Activated T-cell treated with anti-CD3 and anti-CD28 coated beads, Interleukin-2, amount 50 U/mL, for 24 hours (primary cell): ENCODE measurements at regions not wholly inside any gene's neighbourhood (a gene's known extent, or its start where the extent isn't known, plus 50 kb on each side); places are given as distances from the start of the nearest gene placed in this dataset.
"Not testable (repeated sequence)": the region's sequence is repeated elsewhere in the genome, so short reads cannot be mapped to it uniquely, and the experiment has no call there.

Source experiments
- DNase-seq: peaks from one replicate; pipeline ENCODE4 v3.0.0-alpha.2; 2020
- H3K27ac Mint-ChIP-seq: 2 replicates; pipeline ENCODE4 v1.8.0; 2020; ENCODE audit warnings: mild to moderate bottlenecking, mixed read lengths
- H3K27me3 Mint-ChIP-seq: 2 replicates; pipeline ENCODE4 v1.8.0; 2020; ENCODE audit warnings: mixed read lengths
- H3K36me3 Mint-ChIP-seq: 2 replicates; pipeline ENCODE4 v1.8.0; 2020; ENCODE audit warnings: low read depth, mixed read lengths
- H3K4me1 Mint-ChIP-seq: 2 replicates; pipeline ENCODE4 v1.8.0; 2020; ENCODE audit warnings: low read depth, mixed read lengths
- H3K4me3 Mint-ChIP-seq: 2 replicates; pipeline ENCODE4 v1.8.0; 2020; ENCODE audit warnings: mild to moderate bottlenecking, moderate library complexity, mixed read lengths
- H3K9me3 Mint-ChIP-seq: 2 replicates; pipeline ENCODE4 v1.8.0; 2020; ENCODE audit warnings: mixed read lengths

DNA sequence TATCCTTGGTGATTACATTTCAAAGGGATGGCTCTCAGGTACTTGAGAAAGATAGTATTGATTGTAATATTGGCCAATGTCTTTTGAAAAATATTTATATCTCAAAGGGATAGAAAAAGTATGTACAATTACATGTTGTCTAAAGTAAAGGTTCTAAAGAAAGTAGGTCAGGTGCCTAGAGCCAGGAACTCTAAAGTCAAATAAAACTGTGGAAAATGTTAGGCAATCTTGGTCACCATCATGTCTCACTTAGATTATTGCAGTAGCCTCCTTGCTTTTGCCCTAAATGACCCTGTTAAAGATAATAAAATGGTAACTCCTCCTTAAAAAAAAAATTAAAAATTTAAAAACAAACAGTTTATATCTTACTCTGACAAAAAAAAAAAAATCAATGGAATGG is 198.5 kb upstream of the ARPP21 start:
- no peaks in the 10 kb centered on the region for H3K36me3 Mint-ChIP-seq
- no peak overlapping the region for H3K4me3 Mint-ChIP-seq
- H3K9me3 Mint-ChIP-seq: no peaks in the 10 kb centered on the region
- no peaks in the 10 kb centered on the region for H3K27me3 Mint-ChIP-seq
- no peaks in the 10 kb centered on the region for H3K4me1 Mint-ChIP-seq
- no peak overlapping the region for H3K27ac Mint-ChIP-seq
- DNase-seq: no peak

- H3K4me3 Mint-ChIP-seq: no peak overlapping the region
- DNase-seq: no peak
- H3K36me3 Mint-ChIP-seq: no peaks in the 10 kb centered on the region
- peaks cover 3% of the 10 kb centered on the region for H3K9me3 Mint-ChIP-seq
- H3K4me1 Mint-ChIP-seq: no peaks in the 10 kb centered on the region
- H3K27me3 Mint-ChIP-seq: no peaks in the 10 kb centered on the region
- no peak overlapping the region for H3K27ac Mint-ChIP-seq
Observed at GRCh38 chr3:35446896-35447295, 192.4 kb upstream of the ARPP21 start.

DNA sequence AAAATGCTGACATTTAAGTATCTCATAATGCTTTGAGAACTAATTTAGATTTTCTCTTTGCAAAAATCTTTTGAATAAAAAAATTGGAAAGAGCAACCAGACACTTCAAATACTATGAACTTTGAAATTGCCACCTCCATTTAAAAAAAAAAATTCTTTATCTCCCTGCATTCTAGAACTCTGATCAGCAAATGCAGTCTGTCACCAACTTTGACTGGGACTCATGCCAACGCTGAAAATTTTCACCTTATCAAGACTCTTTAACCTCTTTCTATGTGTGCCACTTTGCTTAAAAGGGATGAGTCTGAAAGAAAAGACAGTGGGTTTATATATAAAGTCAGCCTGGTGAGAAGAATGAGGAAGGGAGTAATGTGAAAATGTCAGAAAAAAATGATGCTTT is 191.2 kb upstream of the ARPP21 start:
- no peaks in the 10 kb centered on the region for H3K36me3 Mint-ChIP-seq
- no peaks in the 10 kb centered on the region for H3K27me3 Mint-ChIP-seq
- no peak for DNase-seq
- no peak overlapping the region for H3K4me3 Mint-ChIP-seq
- no peak overlapping the region for H3K27ac Mint-ChIP-seq
- peaks cover 3% of the 10 kb centered on the region for H3K9me3 Mint-ChIP-seq
- H3K4me1 Mint-ChIP-seq: no peaks in the 10 kb centered on the region

GRCh38 chr3:35448681-35449080 is 190.6 kb upstream of the ARPP21 start:
- DNase-seq: no peak
- H3K27ac Mint-ChIP-seq: no peak overlapping the region
- no peaks in the 10 kb centered on the region for H3K4me1 Mint-ChIP-seq
- no peaks in the 10 kb centered on the region for H3K36me3 Mint-ChIP-seq
- no peaks in the 10 kb centered on the region for H3K27me3 Mint-ChIP-seq
- H3K9me3 Mint-ChIP-seq: peaks cover 6% of the 10 kb centered on the region
- no peak overlapping the region for H3K4me3 Mint-ChIP-seq

DNA sequence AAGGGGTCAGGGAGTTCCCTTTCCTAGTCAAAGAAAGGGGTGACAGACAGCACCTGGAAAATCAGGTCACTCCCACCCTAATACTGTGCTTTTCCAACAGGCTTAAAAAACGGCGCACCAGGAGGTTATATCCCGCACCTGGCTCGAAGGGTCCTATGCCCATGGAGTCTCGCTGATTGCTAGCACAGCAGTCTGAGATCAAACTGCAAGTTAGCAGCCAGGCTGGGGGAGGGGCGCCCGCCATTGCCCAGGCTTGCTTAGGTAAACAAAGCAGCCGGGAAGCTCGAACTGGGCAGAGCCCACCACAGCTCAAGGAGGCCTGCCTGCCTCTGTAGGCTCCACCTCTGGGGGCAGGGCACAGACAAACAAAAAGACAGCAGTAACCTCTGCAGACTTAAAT is 184.5 kb upstream of the ARPP21 start:
- not testable (repeated sequence) for H3K36me3 Mint-ChIP-seq, H3K9me3 Mint-ChIP-seq, H3K4me1 Mint-ChIP-seq, DNase-seq, H3K27me3 Mint-ChIP-seq, H3K4me3 Mint-ChIP-seq, H3K27ac Mint-ChIP-seq

DNA sequence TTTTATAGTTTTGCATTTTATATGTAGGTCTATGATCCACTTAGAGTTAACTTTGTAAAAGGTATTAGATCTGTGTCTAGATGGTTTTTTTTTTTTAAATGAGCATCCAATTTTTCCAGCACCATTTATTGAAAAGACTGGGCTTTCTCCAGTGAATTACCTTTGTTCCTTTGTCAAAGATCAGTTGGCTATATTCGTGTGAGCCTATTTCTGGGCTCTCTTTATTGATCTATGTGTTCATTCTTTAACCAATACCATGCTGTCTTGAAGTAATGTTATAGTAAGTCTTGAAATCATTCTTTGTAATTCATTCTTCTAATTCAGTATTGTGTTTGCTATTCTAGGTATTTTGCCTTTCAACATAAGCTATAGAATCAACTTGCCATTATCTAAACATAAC is 165.4 kb upstream of the ARPP21 start:
- Mint-ChIP-seq H3K27ac (no peak overlapping the region), H3K4me3 (no peak overlapping the region), H3K36me3 (no peaks in the 10 kb centered on the region), H3K4me1 (no peaks in the 10 kb centered on the region), H3K27me3 (no peaks in the 10 kb centered on the region), H3K9me3 (peaks cover 11% of the 10 kb centered on the region)
- no peak for DNase-seq

- H3K36me3 Mint-ChIP-seq, DNase-seq, H3K27ac Mint-ChIP-seq, H3K9me3 Mint-ChIP-seq, H3K27me3 Mint-ChIP-seq, H3K4me3 Mint-ChIP-seq, H3K4me1 Mint-ChIP-seq: not testable (repeated sequence)
Observed at GRCh38 chr3:35482566-35482965, 156.8 kb upstream of the ARPP21 start.

- Mint-ChIP-seq H3K4me3 (no peak overlapping the region), H3K36me3 (no peaks in the 10 kb centered on the region), H3K27me3 (no peaks in the 10 kb centered on the region), H3K9me3 (peaks cover 4% of the 10 kb centered on the region), H3K4me1 (no peaks in the 10 kb centered on the region), H3K27ac (no peak overlapping the region)
- no peak for DNase-seq
Observed at GRCh38 chr3:35483131-35483530, 156.2 kb upstream of the ARPP21 start.

GRCh38 chr3:35484929-35485530 is 154.3 kb upstream of the ARPP21 start:
- no peak for DNase-seq
- Mint-ChIP-seq H3K36me3 (no peaks in the 10 kb centered on the region), H3K27ac (no peak overlapping the region), H3K9me3 (peaks cover 4% of the 10 kb centered on the region), H3K4me3 (no peak overlapping the region), H3K4me1 (no peaks in the 10 kb centered on the region), H3K27me3 (no peaks in the 10 kb centered on the region)

DNA sequence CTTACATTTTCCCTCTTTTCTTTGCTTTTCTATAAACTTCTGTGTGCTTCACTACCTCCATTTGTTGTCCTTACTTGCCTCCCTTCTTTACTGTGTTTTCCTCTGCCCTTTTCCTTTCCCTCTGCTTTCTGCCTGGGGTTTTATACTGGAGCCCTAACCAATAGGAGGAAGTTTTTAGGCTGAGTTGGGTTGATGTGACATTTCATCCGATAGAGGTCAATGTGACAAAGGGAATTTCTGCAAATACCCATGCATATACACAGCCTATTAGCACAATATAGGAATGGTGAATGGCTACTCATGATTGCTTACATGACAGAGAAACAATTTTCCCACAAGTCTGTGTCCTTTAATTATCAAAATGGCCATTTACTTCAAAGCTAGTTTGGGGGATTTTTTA is 153.0 kb upstream of the ARPP21 start:
- no peak overlapping the region for H3K27ac Mint-ChIP-seq
- no peak for DNase-seq
- H3K4me1 Mint-ChIP-seq: no peaks in the 10 kb centered on the region
- no peak overlapping the region for H3K4me3 Mint-ChIP-seq
- no peaks in the 10 kb centered on the region for H3K36me3 Mint-ChIP-seq
- H3K27me3 Mint-ChIP-seq: no peaks in the 10 kb centered on the region
- no peaks in the 10 kb centered on the region for H3K9me3 Mint-ChIP-seq

GRCh38 chr3:35487376-35487775 is 151.9 kb upstream of the ARPP21 start:
- Mint-ChIP-seq H3K27me3 (no peaks in the 10 kb centered on the region), H3K27ac (no peak overlapping the region)

DNA sequence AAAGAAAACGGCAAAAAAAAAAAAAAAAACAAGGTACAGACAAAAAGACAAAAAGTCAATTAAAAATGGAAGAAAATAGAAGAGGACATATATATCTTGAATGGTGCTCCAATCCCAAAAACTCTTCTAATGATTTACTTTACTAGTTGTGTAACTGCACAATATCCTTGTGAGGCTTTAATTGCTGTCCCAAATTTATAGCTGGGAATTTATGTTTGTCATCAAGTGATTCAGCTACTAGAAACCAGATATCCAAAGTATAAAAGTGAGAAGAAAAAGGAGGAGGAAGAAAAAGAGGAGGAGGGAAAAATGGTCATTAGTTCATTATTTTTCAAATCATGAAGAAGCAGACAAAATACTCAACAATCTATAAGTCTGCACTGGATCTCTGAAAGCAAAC is 150.8 kb upstream of the ARPP21 start:
- peaks cover 3% of the 10 kb centered on the region for H3K9me3 Mint-ChIP-seq
- H3K27ac Mint-ChIP-seq: no peak overlapping the region
- H3K4me3 Mint-ChIP-seq: no peak overlapping the region
- H3K36me3 Mint-ChIP-seq: no peaks in the 10 kb centered on the region
- H3K27me3 Mint-ChIP-seq: no peaks in the 10 kb centered on the region
- no peak for DNase-seq
- H3K4me1 Mint-ChIP-seq: no peaks in the 10 kb centered on the region

More at GRCh38 chr3:35487376-35487775, 151.9 kb upstream of the ARPP21 start:
- H3K36me3 Mint-ChIP-seq: no peaks in the 10 kb centered on the region
- H3K4me3 Mint-ChIP-seq: no peak overlapping the region
- H3K9me3 Mint-ChIP-seq: peaks cover 3% of the 10 kb centered on the region
- no peaks in the 10 kb centered on the region for H3K4me1 Mint-ChIP-seq
- no peak for DNase-seq

DNA sequence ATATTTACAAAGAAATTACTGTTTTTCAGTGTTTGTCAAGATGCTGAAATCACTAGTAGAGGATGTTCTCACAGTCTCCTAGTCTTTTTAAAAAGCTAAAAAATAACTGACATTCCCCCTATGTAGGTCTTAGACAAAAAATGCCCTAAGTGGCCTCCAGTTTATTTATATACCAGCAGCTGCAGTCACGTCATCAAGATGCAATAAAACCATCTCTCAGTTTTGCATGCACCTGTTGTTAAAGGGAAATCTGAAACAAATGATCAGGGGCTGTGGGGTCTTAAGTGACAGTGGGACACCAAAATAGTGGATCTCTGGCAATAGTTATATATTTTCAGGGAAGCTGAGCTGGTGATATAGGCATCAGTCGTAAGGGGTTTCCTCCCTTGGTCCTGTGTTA is 146.5 kb upstream of the ARPP21 start:
- H3K36me3 Mint-ChIP-seq: no peaks in the 10 kb centered on the region
- H3K4me1 Mint-ChIP-seq: no peaks in the 10 kb centered on the region
- no peak overlapping the region for H3K4me3 Mint-ChIP-seq
- H3K9me3 Mint-ChIP-seq: peaks cover 5% of the 10 kb centered on the region
- DNase-seq: no peak
- no peaks in the 10 kb centered on the region for H3K27me3 Mint-ChIP-seq
- H3K27ac Mint-ChIP-seq: no peak overlapping the region

DNA sequence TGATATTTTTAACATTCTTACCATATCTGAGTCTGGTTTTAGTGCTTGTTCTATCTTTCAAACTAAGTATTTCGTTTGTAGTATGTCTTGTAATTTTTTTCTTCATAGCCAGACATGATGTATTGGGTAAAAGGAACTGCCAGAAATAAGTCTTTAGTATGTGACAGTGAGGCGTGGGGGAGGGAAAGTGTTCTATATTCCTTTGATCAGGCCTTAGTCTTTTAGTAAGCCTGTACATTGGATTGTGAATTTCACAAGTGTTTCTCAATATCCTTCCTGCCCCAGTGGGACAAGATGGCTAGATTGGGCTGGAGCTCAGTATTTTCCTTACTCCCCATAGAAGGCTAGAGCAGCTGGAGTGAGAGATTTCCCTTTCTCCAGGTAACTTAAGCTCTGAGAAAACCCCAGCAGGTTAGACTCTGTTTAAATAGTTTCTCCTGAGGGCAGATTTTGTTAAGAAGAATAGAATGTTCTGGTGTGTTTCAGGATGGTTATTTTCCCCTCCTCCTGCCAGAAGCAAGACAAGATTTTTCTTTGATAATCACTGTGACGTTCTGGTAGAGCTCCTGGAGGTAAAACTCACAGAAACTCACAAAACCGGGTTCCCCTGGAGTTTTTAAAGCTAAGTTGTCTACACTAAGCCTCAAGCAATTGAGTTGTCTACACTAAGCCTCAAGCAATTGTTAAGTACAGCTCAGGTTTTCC is 140.7 kb upstream of the ARPP21 start:
- DNase-seq: no peak
- no peaks in the 10 kb centered on the region for H3K36me3 Mint-ChIP-seq
- peaks cover 9% of the 10 kb centered on the region for H3K9me3 Mint-ChIP-seq
- H3K27me3 Mint-ChIP-seq: no peaks in the 10 kb centered on the region
- H3K4me1 Mint-ChIP-seq: no peaks in the 10 kb centered on the region
- H3K4me3 Mint-ChIP-seq: no peak overlapping the region
- H3K27ac Mint-ChIP-seq: no peak overlapping the region

DNA sequence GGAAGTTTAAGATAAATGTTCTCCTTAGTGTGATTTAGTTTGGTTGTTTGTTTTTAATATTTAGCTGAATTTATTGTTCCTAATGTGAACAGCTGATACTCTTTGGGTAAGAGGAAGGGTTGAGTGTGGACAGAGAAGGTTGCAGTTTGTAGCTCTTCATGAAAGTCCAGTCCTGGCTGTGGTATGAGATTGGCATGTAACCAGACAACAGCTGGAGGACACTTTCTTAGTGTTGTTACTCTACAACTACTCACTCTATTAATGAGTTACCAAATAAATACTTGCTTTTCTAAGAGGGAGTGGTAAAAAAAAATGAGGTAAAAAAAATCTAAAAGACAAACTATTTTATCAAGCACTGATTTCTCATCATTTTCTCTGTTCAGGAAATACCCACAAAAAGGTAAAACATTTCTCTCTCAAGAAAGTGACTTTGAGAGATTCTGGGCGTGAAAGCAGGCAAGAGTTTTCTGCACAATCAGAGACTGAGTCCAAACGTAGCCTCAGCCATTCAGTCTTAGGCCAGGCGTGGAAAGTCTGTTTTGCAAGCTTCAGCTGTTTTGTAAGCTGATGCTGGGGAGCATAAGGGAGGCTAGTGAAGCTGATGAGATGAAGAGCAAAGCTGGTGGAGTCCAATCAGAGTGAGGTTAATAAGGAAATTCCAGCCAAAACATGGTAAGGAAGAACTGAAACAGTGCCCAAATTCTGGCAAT is 138.5 kb upstream of the ARPP21 start:
- H3K4me3 Mint-ChIP-seq: no peak overlapping the region
- H3K4me1 Mint-ChIP-seq: no peaks in the 10 kb centered on the region
- H3K27ac Mint-ChIP-seq: no peak overlapping the region
- no peaks in the 10 kb centered on the region for H3K27me3 Mint-ChIP-seq
- H3K36me3 Mint-ChIP-seq: no peaks in the 10 kb centered on the region
- peaks cover 9% of the 10 kb centered on the region for H3K9me3 Mint-ChIP-seq
- DNase-seq: no peak
